GOT3 (cell line): ENCODE measurements at regions not wholly inside any gene's neighbourhood (a gene's known extent, or its start where the extent isn't known, plus 50 kb on each side); places are given as distances from the start of the nearest gene placed in this dataset.

Source experiments
- DNase-seq: peaks from one replicate; lab custom pipeline; 2025; ENCODE audit warnings: mixed read lengths; lab: John Stamatoyannopoulos, UW

- DNase-seq = no peak
Measured at GRCh38 chr9:135240222-135240621, 152.8 kb downstream of the OLFM1 start.

GRCh38 chr9:135240871-135241311 is 153.4 kb downstream of the OLFM1 start:
- DNase-seq = no peak

- no peak for DNase-seq
Measured at GRCh38 chr9:135241381-135242048, 154.0 kb downstream of the OLFM1 start.

DNA sequence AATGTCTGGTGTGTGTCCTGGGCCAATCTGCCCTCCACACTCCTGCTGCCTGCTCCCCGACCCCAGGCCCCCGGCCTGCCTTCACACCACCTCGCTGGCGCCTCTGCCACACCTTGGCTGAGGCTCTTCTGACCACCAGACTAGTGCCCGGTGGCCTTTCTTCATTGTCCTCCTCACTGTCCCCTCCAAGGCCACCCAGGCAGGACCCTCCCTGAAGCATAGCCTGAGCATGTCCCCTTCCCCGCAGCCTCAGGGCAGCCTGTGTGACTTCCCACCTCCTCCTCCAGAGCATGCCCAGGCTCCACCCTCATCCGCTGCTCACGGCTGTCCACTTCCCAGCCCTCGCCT is 154.6 kb downstream of the OLFM1 start:
- DNase-seq = no peak

GRCh38 chr9:135242406-135242805 is 154.9 kb downstream of the OLFM1 start:
- no peak for DNase-seq

GRCh38 chr9:135243201-135244190 is 156.0 kb downstream of the OLFM1 start:
- no peak for DNase-seq

DNA sequence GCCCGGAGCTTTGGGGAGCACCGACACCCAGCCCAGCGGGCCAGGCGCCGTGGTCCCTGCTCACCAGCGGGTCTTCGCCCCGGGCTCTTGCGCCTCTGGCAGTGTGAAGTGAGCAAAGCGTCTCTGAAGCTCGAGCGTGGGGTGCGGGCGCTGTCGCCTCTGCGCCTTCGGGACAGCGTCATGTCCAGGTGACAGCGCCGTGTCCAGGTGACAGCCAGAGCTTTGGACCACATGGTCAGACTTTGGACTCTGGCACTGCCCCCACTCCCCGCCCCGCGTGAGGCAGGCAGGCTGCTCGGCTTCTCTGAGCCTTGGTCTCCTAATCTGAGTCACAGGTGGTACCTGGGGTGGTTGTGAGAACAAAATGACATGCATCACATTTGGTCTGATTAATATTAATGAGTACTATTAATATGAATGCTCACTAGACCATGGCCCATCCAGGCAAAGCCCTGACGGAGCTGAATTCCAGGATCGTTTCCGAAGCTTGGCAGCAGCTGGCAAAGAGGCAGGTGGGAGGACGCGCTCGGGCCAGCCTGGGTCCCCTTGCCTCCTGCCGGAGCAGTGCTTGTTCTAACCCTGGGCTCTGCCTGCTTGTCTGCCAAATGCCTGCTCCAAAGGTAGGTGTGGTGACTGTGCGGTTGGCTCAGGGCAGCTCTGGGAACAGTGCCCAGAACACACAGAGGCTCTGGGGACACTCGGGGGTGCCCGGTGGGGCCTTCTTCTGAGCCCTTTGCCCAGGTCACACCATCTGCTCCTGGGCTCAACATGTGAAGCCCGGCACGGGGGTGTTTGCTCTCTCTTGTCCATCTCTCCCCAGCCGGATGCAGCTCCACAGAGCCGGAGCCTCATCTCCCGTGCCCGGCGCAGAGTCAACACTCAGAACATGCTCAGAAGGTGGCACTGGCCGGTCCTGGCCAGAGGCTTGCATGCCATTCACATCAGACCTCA is 157.1 kb downstream of the OLFM1 start:
- no peak for DNase-seq

- no peak for DNase-seq
Measured at GRCh38 chr9:135245482-135246247, 158.2 kb downstream of the OLFM1 start.

GRCh38 chr9:135246248-135247205 is 159.1 kb downstream of the OLFM1 start:
- no peak for DNase-seq

GRCh38 chr9:135247227-135247930 is 159.9 kb downstream of the OLFM1 start:
- DNase-seq = no peak

GRCh38 chr9:135248111-135248510 is 160.6 kb downstream of the OLFM1 start:
- no peak for DNase-seq

DNA sequence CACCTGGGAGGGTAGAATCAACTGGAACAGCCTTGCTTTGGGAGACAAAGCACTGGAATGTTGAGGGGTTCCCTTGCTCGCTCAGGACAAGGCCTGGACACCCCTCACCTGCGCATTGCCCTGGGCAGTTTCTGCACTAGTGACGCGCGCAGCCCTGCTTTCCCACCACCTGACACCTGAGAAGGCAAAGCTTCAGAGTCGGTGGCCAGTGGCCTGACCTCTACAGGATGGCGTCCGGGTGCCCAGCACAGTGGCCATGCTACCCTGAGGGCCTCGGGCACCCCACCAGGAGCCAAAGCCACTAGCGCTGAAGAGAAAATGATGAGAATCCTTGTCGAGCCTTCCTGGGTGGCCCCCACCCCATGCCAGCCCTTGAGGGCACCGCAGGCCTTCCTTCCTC is 161.3 kb downstream of the OLFM1 start:
- DNase-seq = no peak

DNA sequence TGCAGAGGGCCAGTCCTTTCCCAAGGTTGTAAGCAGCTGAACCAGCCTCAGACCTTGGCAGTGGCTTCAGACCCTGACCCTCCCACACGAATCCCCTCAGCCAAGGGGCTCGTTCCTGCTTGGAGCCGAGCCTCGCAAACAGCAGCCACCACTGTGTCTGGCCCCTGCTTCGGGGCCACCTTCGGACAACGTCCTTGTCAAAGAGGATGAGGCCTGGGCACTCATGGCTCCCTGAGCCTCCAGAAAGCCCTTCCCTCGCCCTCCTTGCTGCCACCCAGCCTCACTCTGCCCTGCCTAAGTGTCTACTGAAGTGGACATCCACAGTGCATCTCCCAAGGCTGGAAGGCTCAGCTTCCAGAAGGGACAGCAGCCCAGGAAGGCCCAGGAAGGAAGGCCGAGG is 161.7 kb downstream of the OLFM1 start:
- DNase-seq = no peak

- no peak for DNase-seq
Measured at GRCh38 chr9:135249711-135250110, 162.2 kb downstream of the OLFM1 start.

DNA sequence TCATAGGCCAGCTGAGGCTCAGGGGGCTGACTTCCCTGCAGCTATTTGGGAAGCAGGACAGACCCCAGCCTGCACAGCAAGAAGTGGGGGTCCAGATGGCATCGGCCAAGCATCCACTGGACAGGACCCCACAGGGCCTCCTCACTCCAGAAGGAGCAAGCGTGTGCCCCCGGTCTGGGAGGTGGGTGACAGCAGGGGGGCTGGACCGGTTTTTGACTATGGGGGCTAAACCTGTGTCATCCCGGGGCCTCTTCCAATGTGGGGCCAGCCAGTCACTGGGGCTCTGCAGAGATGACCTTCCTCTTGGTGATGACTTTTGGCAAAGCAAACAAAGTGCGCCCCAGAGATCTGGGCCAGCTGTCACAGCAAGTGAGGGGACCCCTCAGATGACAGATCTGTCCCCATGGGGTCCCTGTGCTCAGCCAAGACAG is 163.9 kb downstream of the OLFM1 start:
- DNase-seq = no peak

DNA sequence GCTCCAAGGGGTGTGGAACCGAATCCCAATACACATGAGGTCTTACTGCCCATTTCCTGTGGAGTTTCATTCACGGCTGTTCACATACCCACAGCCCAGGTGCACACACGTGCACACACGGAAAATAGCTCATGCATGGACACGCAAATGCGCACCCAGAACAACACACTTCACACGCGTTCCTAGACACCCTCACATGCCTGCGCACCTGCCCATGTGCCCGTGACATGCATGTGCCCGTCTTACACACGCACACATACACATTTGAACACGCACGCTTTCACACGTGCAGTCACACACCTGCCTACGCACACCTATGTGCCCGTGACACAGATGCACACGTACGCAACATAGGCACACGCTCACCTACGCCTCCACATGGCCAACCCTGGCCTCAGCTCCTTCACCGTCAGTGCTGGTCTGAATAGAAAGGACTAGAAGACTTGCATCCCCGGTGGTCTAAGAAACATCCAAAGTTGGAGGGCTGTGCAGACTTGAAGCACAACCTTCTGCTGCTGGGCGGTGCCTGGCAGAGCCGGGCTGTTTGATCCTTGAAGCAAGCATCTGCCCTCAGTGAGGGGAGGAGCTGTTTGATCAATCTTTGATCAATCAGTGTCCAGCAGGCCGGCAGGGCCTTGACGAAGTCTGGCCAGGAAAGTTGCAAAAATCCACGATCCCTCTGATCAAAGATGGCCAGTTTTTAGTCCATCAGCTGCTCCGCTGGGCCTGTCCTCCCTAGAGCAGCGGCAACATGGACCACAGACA is 164.7 kb downstream of the OLFM1 start:
- DNase-seq = no peak

DNA sequence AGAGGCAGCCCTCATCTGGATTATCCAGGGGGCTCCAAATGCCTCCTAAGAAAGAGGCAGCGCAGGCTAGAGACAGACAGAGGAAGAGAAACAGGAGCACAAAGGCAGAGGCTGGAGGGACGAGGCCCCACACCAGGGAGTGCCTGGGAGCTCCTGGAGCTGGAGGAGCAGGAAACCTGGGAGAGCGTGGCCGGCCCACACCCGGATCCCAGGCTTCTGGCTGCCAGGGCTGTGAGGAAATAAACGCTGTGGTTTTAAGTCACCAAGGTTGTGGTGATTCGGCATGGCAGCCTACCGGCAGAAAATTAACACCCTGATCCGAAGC is 165.5 kb downstream of the OLFM1 start:
- DNase-seq = no peak

- no peak for DNase-seq
Measured at GRCh38 chr9:135253305-135254004, 166.0 kb downstream of the OLFM1 start.
